Kidney (tissue), 13 donors: ENCODE measurements at regions not wholly inside any gene's neighbourhood (a gene's known extent, or its start where the extent isn't known, plus 50 kb on each side); places are given as distances from the start of the nearest gene placed in this dataset.

Experiments used
- DNase-seq, 5 donors: peaks; one replicate each; pipeline ENCODE4 v3.0.0-alpha.2; 2013 to 2020
- FAIRE-seq: peaks from 2 replicates; lab custom pipeline; 2012; peaks lifted over from hg19 to GRCh38; lab: Jason Lieb, UNC
- H3K27ac ChIP-seq, 2 donors: one replicate each; pipeline ENCODE4 v1.7.0; 2013; ENCODE audit warnings: low read depth in 2 of 2, low read length in 2 of 2, inconsistent platforms in 1 of 2
- H3K27me3 ChIP-seq: one replicate; pipeline ENCODE4 v1.7.1; 2013; ENCODE audit warnings: low read length, inconsistent platforms; ENCODE audit not compliant: control insufficient read depth, insufficient read depth
- H3K36me3 ChIP-seq, 3 donors: one replicate each; pipeline versions ENCODE4 v1.7.0 to v1.7.1; 2013; ENCODE audit warnings: low read length in 3 of 3, control low read depth in 1 of 3, inconsistent platforms in 1 of 3; ENCODE audit not compliant: insufficient read depth in 3 of 3, control insufficient read depth in 2 of 3
- H3K4me1 ChIP-seq, 3 donors: one replicate each; pipeline versions ENCODE4 v1.7.0 to v1.7.1; 2013; ENCODE audit warnings: low read length in 3 of 3, inconsistent platforms in 1 of 3, low read depth in 1 of 3; ENCODE audit not compliant: control insufficient read depth in 2 of 3, insufficient read depth in 2 of 3
- H3K4me3 ChIP-seq, 3 donors: one replicate each; pipeline versions ENCODE4 v1.7.0 to v1.8.1; 2013; ENCODE audit warnings: low read length in 3 of 3, control low read depth in 1 of 3, inconsistent platforms in 1 of 3
- H3K9ac ChIP-seq, 3 donors: one replicate each; pipeline versions ENCODE4 v1.7.0 to v1.7.1; 2013; ENCODE audit warnings: low read length in 3 of 3, control low read depth in 1 of 3, inconsistent platforms in 1 of 3
- H3K9me3 ChIP-seq, 3 donors: one replicate each; pipeline versions ENCODE4 v1.7.0 to v1.7.1; 2013; ENCODE audit warnings: low read length in 3 of 3, control low read depth in 1 of 3, inconsistent platforms in 1 of 3; ENCODE audit not compliant: control insufficient read depth in 2 of 3, insufficient read depth in 1 of 3
- intact Hi-C: fragments of 100-400 bp; cut with DNase I; formaldehyde crosslinking; loops from one replicate; pipeline ENCODE4 v1.11.1; 2022
- TF ChIP-seq, protein P1 (sequence below): IDR thresholded peaks from 3 replicates; pipeline ENCODE4 v1.5.1; 2012; ENCODE audit warnings: mild to moderate bottlenecking, moderate library complexity, borderline replicate concordance; ENCODE audit not compliant: insufficient read depth; ENCODE audit errors: extremely low read depth
- donor health status: control.
- donor health status: control.
- donor health status: control.
- donor health status: control.
- donor health status: control.
- donor health status: DM: yes; HTN: yes; CAD: no.
- donor health status: Normal renal cell carcinoma (clear cell type).

DNA sequence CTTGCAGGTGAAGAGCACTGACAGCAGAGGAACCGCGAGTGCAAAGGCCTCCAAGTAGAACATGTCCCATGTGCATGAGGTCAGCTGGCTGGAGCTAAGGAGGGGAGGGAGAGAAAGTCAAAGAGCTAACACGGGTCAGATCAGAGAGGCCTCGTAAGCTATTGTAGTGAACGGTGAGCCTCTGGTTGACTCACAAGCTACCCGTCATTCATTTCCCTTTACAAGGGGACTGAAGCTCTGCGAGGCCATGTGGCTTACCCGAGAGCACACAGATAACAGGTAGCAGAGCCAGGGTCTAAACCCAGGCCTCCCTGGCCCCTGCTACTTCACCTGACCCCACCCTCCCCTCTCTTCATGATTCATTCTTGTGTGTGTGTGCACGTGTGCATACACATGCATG lies 152.7 kb upstream of the ADRA1B start:
- no peak for FAIRE-seq
- TF ChIP-seq, protein P1, sequence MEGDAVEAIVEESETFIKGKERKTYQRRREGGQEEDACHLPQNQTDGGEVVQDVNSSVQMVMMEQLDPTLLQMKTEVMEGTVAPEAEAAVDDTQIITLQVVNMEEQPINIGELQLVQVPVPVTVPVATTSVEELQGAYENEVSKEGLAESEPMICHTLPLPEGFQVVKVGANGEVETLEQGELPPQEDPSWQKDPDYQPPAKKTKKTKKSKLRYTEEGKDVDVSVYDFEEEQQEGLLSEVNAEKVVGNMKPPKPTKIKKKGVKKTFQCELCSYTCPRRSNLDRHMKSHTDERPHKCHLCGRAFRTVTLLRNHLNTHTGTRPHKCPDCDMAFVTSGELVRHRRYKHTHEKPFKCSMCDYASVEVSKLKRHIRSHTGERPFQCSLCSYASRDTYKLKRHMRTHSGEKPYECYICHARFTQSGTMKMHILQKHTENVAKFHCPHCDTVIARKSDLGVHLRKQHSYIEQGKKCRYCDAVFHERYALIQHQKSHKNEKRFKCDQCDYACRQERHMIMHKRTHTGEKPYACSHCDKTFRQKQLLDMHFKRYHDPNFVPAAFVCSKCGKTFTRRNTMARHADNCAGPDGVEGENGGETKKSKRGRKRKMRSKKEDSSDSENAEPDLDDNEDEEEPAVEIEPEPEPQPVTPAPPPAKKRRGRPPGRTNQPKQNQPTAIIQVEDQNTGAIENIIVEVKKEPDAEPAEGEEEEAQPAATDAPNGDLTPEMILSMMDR = no peak
- H3K4me3 ChIP-seq = no peak overlapping the region
- H3K9me3 ChIP-seq = no peaks in the 10 kb centered on the region
- no peaks in the 10 kb centered on the region for H3K4me1 ChIP-seq
- H3K36me3 ChIP-seq = no peaks in the 10 kb centered on the region
- no peak overlapping the region for H3K27ac ChIP-seq
- intact Hi-C loops = no loop called here
- H3K9ac ChIP-seq = no peak overlapping the region
- DNase-seq = no peak
- H3K27me3 ChIP-seq = no peaks in the 10 kb centered on the region

DNA sequence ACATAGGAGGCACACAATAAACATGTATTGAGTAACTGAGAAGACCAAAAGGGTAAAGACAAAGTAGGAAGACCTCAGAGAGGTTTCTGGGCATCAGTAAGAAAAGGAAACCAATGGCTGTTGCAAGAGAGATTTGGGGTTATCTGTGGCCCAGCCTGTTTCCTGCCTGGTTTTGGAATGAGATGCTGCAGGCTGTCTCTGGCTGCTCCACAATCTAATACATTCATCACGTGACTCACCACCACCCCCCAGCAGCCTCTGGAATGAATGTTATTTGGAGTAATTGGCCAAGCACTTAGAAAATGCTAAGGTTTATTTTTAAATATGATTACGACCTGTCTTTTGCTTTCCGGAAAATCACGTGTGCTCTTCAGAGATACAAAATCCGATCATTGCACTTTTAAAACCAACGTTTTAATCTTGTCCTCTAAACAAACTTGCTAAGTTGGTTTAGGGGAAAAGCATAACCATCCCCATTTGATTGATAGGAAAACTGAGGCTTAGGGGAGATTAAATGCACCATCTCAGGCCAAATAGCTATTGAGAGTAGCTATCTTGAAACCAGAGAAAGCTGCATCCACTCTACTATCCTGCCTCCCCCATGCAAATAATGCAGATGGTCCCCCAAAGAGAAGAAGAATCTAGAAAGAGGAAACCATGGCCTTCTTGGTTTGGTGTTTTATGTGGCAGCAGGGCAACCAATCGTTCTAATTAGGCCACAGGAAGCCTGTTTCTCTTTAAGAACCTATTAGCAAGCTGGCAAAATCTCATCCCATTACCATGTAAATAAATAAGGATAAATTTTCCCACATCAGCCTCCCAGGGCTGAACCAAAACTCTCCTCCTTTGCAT lies 151.8 kb upstream of the ADRA1B start:
- Histone ChIP-seq H3K36me3 (no peaks in the 10 kb centered on the region), H3K4me3 (no peak overlapping the region), H3K27me3 (no peaks in the 10 kb centered on the region), H3K9me3 (no peaks in the 10 kb centered on the region), H3K4me1 (no peaks in the 10 kb centered on the region), H3K27ac (peak overlapping the region; percentile 13), H3K9ac (no peak overlapping the region)
- no peak for FAIRE-seq
- intact Hi-C loops = no loop called here
- TF ChIP-seq, protein P1 = no peak
- DNase-seq = peak in 2 of 5 donors; percentile 41 to 86

DNA sequence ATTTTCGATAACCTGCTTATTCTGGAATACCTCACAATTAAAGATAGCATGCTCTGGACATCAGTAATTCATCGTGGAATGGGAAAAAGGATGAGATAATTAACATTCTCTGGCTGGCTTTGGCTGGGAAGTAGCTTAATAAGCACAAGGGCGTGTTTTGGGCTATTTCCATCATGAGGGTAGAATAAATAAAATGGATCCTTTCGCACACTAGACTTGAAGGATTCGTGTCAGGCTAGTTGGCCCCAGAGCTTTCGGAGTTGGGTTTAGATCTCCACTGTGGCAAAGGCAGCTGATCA lies 151.2 kb upstream of the ADRA1B start:
- intact Hi-C loops = no loop called here
- Histone ChIP-seq H3K4me3 (no peak overlapping the region), H3K27ac (peak overlapping the region in 1 of 2 donors; percentile 13), H3K4me1 (no peaks in the 10 kb centered on the region), H3K27me3 (no peaks in the 10 kb centered on the region), H3K9ac (no peak overlapping the region), H3K36me3 (no peaks in the 10 kb centered on the region), H3K9me3 (no peaks in the 10 kb centered on the region)
- FAIRE-seq = no peak
- TF ChIP-seq, protein P1 = no peak
- DNase-seq = no peak
